SK-N-SH treated with all-trans-retinoic acid at 6 μM for 48 hours (cell line): ENCODE measurements at regions not wholly inside any gene's neighbourhood (a gene's known extent, or its start where the extent isn't known, plus 50 kb on each side); places are given as distances from the start of the nearest gene placed in this dataset.

Experiments used
- ATAC-seq: fragments of 200-7000 bp; cut with Tn5 transposase; 3 replicates; pipeline ENCODE4 v1.9.1; 2020; ENCODE audit warnings: mild to moderate bottlenecking, moderate library complexity
- ARNTL ChIP-seq: fragments of 450-650 bp; formaldehyde crosslinking; IDR thresholded peaks from 2 replicates; pipeline ENCODE4 v1.5.0; 2020; ENCODE audit warnings: low read depth, mild to moderate bottlenecking, moderate library complexity, borderline replicate concordance
- CSDC2 ChIP-seq: fragments of 250-450 bp; sonication (Bioruptor Pico); IDR thresholded peaks from 2 replicates; pipeline ENCODE4 v1.5.0; 2020; ENCODE audit warnings: mild to moderate bottlenecking, moderate library complexity
- ESRRG ChIP-seq: fragments of 250-450 bp; sonication (Bioruptor Pico); IDR thresholded peaks from 2 replicates; pipeline ENCODE4 v1.6.1; 2021; ENCODE audit warnings: mild to moderate bottlenecking
- GLIS3 ChIP-seq: fragments of 250-450 bp; sonication (Bioruptor Pico); IDR thresholded peaks from 2 replicates; pipeline ENCODE4 v1.5.0; 2020; ENCODE audit warnings: mild to moderate bottlenecking, moderate library complexity
- ISL1 ChIP-seq: fragments of 250-450 bp; sonication (Bioruptor Pico); IDR thresholded peaks from 2 replicates; pipeline ENCODE4 v2.1.2; 2022; ENCODE audit warnings: mild to moderate bottlenecking, moderate library complexity
- OSR1 ChIP-seq: fragments of 250-450 bp; sonication (Bioruptor Pico); IDR thresholded peaks from 2 replicates; pipeline ENCODE4 v1.8.0; 2022; ENCODE audit warnings: moderate library complexity, mild to moderate bottlenecking, inconsistent platforms
- PPARA ChIP-seq: fragments of 250-450 bp; sonication (Bioruptor Pico); IDR thresholded peaks from 2 replicates; pipeline ENCODE4 v1.5.0; 2020; ENCODE audit warnings: mild to moderate bottlenecking, borderline replicate concordance
- RARB ChIP-seq: fragments of 250-450 bp; sonication (Bioruptor Pico); IDR thresholded peaks from 2 replicates; pipeline ENCODE4 v1.8.0; 2021; ENCODE audit warnings: mild to moderate bottlenecking, moderate library complexity
- SNAI2 ChIP-seq: fragments of 250-450 bp; sonication (Bioruptor Pico); IDR thresholded peaks from 2 replicates; pipeline ENCODE4 v1.5.0; 2020; ENCODE audit warnings: mild to moderate bottlenecking, moderate library complexity
- TCF4 ChIP-seq: fragments of 250-450 bp; sonication (Bioruptor Pico); IDR thresholded peaks from 2 replicates; pipeline ENCODE4 v1.8.0; 2021; ENCODE audit warnings: mild to moderate bottlenecking, moderate library complexity, borderline replicate concordance
- TOX ChIP-seq: fragments of 250-450 bp; sonication (Bioruptor Pico); IDR thresholded peaks from 2 replicates; pipeline ENCODE4 v1.8.0; 2021; ENCODE audit warnings: mild to moderate bottlenecking, moderate library complexity, borderline replicate concordance
- ZC3H10 ChIP-seq: fragments of 250-450 bp; sonication (Bioruptor Pico); IDR thresholded peaks from 2 replicates; pipeline ENCODE4 v1.5.1; 2021; ENCODE audit warnings: mild to moderate bottlenecking, moderate library complexity
- ZFP3 ChIP-seq: fragments of 250-450 bp; sonication (Bioruptor Pico); IDR thresholded peaks from 2 replicates; pipeline ENCODE4 v1.5.0; 2020; ENCODE audit warnings: mild to moderate bottlenecking, moderate library complexity
- ZFP30 ChIP-seq: fragments of 450-650 bp; formaldehyde crosslinking; IDR thresholded peaks from 2 replicates; pipeline ENCODE4 v1.5.0; 2022; ENCODE audit warnings: mild to moderate bottlenecking, moderate library complexity
- ZNF565 ChIP-seq: fragments of 450-650 bp; formaldehyde crosslinking; conservative IDR thresholded peaks from 2 replicates; pipeline ENCODE4 v1.5.0; 2020; ENCODE audit warnings: low read depth, mild to moderate bottlenecking, moderate library complexity
- ZNF8 ChIP-seq: fragments of 450-650 bp; formaldehyde crosslinking; IDR thresholded peaks from 2 replicates; pipeline ENCODE4 v1.5.0; 2020; ENCODE audit warnings: mild to moderate bottlenecking, moderate library complexity
- TF ChIP-seq, protein P1 (sequence below): fragments of 250-450 bp; sonication (Bioruptor Pico); IDR thresholded peaks from 2 replicates; pipeline ENCODE4 v1.5.0; 2020; ENCODE audit warnings: mild to moderate bottlenecking, moderate library complexity
- TF ChIP-seq, protein P2 (sequence below): fragments of 250-450 bp; sonication (Bioruptor Pico); IDR thresholded peaks from 2 replicates; pipeline ENCODE4 v1.8.0; 2021; ENCODE audit warnings: low read depth, mild to moderate bottlenecking, moderate library complexity, borderline replicate concordance
- TF ChIP-seq, protein P3 (sequence below): fragments of 250-450 bp; sonication (Bioruptor Pico); IDR thresholded peaks from 2 replicates; pipeline ENCODE4 v1.5.1; 2020; ENCODE audit warnings: low read depth, mild to moderate bottlenecking, moderate library complexity
- TF ChIP-seq, protein P4 (sequence below): fragments of 250-450 bp; sonication (Bioruptor Pico); IDR thresholded peaks from 2 replicates; pipeline ENCODE4 v1.5.1; 2021; ENCODE audit warnings: mild to moderate bottlenecking, moderate library complexity

DNA sequence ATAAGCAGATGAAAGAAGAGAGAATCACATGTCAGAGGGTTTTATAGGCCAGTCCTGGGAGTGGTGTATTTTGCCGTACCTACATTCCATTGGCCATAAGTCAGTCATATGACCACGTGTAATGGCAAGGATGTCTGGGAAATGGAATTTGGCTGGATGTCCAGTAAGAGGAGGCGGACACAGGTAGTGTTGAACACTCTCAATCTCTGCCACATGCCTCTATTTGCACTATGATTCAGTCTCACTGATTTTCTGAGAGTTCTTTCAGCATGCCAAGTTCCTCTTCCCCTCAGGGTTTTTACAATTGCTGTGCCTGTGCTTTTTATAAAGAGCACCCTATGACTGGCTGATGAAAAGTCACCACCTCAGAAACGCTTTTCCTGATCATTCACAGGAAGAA, 164.2 kb upstream of the GPR101 start (continued):
- no peak for TF ChIP-seq ARNTL (CRISPR knock-in tag)
- no peak for TF ChIP-seq ZNF8 (CRISPR knock-in tag)
- no peak for TF ChIP-seq ZC3H10 (CRISPR knock-in tag)
- TF ChIP-seq TOX (CRISPR knock-in tag): no peak
- TF ChIP-seq, all 23 proteins: peak for 0

DNA sequence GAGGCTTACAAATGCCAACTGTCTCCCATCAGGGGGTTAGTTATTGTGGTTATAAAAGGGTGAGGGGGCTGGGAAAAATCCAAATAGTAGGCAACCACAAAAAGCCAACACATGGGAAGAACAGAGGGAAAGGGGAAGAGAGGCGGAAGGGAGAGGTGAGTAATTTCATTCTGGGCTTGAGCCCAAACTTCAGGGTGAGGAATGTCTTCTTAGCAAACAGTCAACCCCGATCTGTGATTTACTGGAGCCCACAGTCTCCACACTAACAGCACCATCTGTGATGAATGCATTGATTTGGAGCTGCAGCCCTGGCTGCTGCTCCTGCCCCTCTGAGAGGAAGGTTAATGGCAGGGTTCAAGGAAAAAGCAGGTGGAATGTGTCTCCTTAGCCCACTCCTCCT, 162.2 kb upstream of the GPR101 start:
- TF ChIP-seq ARNTL (CRISPR knock-in tag) (no peak), GLIS3 (no peak), PPARA (no peak), ZNF565 (no peak), ZFP3 (CRISPR knock-in tag) (no peak), ESRRG (CRISPR knock-in tag) (no peak), SNAI2 (no peak)
- TF ChIP-seq, protein P1, sequence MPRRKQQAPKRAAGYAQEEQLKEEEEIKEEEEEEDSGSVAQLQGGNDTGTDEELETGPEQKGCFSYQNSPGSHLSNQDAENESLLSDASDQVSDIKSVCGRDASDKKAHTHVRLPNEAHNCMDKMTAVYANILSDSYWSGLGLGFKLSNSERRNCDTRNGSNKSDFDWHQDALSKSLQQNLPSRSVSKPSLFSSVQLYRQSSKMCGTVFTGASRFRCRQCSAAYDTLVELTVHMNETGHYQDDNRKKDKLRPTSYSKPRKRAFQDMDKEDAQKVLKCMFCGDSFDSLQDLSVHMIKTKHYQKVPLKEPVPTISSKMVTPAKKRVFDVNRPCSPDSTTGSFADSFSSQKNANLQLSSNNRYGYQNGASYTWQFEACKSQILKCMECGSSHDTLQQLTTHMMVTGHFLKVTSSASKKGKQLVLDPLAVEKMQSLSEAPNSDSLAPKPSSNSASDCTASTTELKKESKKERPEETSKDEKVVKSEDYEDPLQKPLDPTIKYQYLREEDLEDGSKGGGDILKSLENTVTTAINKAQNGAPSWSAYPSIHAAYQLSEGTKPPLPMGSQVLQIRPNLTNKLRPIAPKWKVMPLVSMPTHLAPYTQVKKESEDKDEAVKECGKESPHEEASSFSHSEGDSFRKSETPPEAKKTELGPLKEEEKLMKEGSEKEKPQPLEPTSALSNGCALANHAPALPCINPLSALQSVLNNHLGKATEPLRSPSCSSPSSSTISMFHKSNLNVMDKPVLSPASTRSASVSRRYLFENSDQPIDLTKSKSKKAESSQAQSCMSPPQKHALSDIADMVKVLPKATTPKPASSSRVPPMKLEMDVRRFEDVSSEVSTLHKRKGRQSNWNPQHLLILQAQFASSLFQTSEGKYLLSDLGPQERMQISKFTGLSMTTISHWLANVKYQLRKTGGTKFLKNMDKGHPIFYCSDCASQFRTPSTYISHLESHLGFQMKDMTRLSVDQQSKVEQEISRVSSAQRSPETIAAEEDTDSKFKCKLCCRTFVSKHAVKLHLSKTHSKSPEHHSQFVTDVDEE: no peak
- no peak for ATAC-seq

DNA sequence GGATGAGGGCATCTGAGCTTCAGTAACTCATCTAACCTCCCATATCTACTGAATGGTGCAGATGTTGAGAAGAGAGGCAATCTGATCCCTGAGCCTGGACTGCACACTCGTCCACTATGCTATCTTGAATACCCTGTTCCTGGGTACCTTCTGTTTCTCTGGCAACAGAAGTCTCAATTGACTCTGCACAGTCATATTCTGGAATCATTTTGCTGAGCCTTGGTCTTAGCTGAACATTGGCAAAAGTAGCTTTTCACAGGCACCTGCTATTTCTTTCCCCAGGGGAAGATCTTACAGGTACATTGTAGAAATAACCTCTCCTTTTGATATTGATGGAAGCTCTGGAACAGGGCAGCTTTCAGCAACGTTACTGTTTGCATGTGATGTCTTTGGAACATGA, 161.5 kb upstream of the GPR101 start:
- no peak for ATAC-seq
- TF ChIP-seq ZNF565 (no peak), TOX (CRISPR knock-in tag) (no peak), ARNTL (CRISPR knock-in tag) (no peak), RARB (CRISPR knock-in tag) (no peak), ZFP3 (CRISPR knock-in tag) (no peak), OSR1 (CRISPR knock-in tag) (no peak), GLIS3 (no peak), SNAI2 (no peak)
- TF ChIP-seq, protein P2, sequence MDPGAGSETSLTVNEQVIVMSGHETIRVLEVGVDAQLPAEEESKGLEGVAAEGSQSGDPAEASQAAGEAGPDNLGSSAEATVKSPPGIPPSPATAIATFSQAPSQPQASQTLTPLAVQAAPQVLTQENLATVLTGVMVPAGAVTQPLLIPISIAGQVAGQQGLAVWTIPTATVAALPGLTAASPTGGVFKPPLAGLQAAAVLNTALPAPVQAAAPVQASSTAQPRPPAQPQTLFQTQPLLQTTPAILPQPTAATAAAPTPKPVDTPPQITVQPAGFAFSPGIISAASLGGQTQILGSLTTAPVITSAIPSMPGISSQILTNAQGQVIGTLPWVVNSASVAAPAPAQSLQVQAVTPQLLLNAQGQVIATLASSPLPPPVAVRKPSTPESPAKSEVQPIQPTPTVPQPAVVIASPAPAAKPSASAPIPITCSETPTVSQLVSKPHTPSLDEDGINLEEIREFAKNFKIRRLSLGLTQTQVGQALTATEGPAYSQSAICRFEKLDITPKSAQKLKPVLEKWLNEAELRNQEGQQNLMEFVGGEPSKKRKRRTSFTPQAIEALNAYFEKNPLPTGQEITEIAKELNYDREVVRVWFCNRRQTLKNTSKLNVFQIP (CRISPR knock-in tag): no peak
- TF ChIP-seq, protein P3, sequence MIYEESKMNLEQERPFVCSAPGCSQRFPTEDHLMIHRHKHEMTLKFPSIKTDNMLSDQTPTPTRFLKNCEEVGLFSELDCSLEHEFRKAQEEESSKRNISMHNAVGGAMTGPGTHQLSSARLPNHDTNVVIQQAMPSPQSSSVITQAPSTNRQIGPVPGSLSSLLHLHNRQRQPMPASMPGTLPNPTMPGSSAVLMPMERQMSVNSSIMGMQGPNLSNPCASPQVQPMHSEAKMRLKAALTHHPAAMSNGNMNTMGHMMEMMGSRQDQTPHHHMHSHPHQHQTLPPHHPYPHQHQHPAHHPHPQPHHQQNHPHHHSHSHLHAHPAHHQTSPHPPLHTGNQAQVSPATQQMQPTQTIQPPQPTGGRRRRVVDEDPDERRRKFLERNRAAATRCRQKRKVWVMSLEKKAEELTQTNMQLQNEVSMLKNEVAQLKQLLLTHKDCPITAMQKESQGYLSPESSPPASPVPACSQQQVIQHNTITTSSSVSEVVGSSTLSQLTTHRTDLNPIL (CRISPR knock-in tag): no peak

DNA sequence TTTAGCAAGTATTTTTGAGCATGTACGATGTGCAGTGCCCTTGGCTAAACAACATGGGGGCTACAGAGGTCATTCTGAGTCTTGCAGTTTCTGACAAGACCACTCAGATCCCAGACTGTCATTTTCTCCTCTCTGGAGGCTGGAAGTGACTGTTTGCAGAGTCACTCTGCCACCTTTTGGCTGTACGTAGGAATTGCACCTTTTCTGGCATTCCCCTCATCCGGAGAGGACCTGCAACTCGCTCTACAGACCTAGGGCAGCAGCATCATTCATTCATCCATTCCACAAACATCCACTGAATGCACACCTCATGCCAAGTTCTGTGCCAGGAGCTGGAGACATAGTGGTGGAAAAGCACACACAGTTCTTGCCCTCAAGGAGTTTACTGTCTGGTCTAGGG, 160.4 kb upstream of the GPR101 start:
- peak; percentile 87 for ATAC-seq
- no peak for TF ChIP-seq ARNTL (CRISPR knock-in tag)
- no peak for TF ChIP-seq ZNF8 (CRISPR knock-in tag)
- no peak for TF ChIP-seq GLIS3
- no peak for TF ChIP-seq SNAI2
- TF ChIP-seq, protein P4, sequence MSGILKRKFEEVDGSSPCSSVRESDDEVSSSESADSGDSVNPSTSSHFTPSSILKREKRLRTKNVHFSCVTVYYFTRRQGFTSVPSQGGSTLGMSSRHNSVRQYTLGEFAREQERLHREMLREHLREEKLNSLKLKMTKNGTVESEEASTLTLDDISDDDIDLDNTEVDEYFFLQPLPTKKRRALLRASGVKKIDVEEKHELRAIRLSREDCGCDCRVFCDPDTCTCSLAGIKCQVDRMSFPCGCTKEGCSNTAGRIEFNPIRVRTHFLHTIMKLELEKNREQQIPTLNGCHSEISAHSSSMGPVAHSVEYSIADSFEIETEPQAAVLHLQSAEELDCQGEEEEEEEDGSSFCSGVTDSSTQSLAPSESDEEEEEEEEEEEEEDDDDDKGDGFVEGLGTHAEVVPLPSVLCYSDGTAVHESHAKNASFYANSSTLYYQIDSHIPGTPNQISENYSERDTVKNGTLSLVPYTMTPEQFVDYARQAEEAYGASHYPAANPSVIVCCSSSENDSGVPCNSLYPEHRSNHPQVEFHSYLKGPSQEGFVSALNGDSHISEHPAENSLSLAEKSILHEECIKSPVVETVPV: no peak
- TF ChIP-seq PPARA: no peak
- TF ChIP-seq ZNF565: no peak
- no peak for TF ChIP-seq ESRRG (CRISPR knock-in tag)
- TF ChIP-seq ZC3H10 (CRISPR knock-in tag): no peak
- TF ChIP-seq ISL1 (CRISPR knock-in tag): no peak
- TF ChIP-seq, protein P1: no peak
- TF ChIP-seq, protein P3 (CRISPR knock-in tag): no peak
- no peak for TF ChIP-seq CSDC2
- no peak for TF ChIP-seq ZFP30
- TF ChIP-seq, protein P2 (CRISPR knock-in tag): no peak
- no peak for TF ChIP-seq TCF4
